OCI-LY1 (cell line): ENCODE measurements at regions not wholly inside any gene's neighbourhood (a gene's known extent, or its start where the extent isn't known, plus 50 kb on each side); places are given as distances from the start of the nearest gene placed in this dataset.
"Not testable (repeated sequence)": the region's sequence is repeated elsewhere in the genome, so short reads cannot be mapped to it uniquely, and the experiment has no call there.

Source experiments
- H2AFZ ChIP-seq: fragments of 200-600 bp; sonication (generic), shearing (Covaris generic); 2 replicates; pipeline ENCODE4 v1.6.0; 2014; ENCODE audit warnings: antibody characterized with exemption, mild to moderate bottlenecking, low read length
- H3F3A ChIP-seq: fragments of 200-600 bp; sonication (generic), shearing (Covaris generic); 2 replicates; pipeline ENCODE4 v1.6.0; 2014; ENCODE audit warnings: mild to moderate bottlenecking, antibody characterized with exemption, low read length, moderate library complexity; ENCODE audit not compliant: insufficient read depth
- H3K27ac ChIP-seq: fragments of 200-600 bp; sonication (generic); 2 replicates; pipeline ENCODE4 v1.5.1; 2014; ENCODE audit warnings: low read length, mixed run types, mild to moderate bottlenecking, low read depth; ENCODE audit not compliant: poor library complexity, severe bottlenecking
- H3K27me3 ChIP-seq: fragments of 200-600 bp; sonication (generic); 2 replicates; pipeline ENCODE4 v1.6.0; 2014; ENCODE audit warnings: antibody characterized with exemption, mild to moderate bottlenecking, low read length, moderate library complexity; ENCODE audit not compliant: insufficient read depth
- H3K36me3 ChIP-seq: fragments of 200-600 bp; sonication (generic); 2 replicates; pipeline ENCODE4 v1.6.1; 2014; ENCODE audit warnings: mild to moderate bottlenecking, antibody characterized with exemption, low read length, moderate library complexity, mixed read lengths; ENCODE audit not compliant: insufficient read depth
- H3K4me1 ChIP-seq: fragments of 200-600 bp; sonication (generic); 2 replicates; pipeline ENCODE4 v1.5.1; 2014; ENCODE audit warnings: mild to moderate bottlenecking, low read length, moderate library complexity; ENCODE audit not compliant: insufficient read depth, severe bottlenecking
- H3K4me2 ChIP-seq: fragments of 200-600 bp; sonication (generic), shearing (Covaris generic); 2 replicates; pipeline ENCODE4 v1.6.1; 2014; ENCODE audit warnings: low read length
- H3K4me3 ChIP-seq: fragments of 200-600 bp; sonication (generic); 2 replicates; pipeline ENCODE4 v1.5.1; 2014; ENCODE audit warnings: low read length, low read depth, mild to moderate bottlenecking, mixed read lengths; ENCODE audit not compliant: poor library complexity, severe bottlenecking
- H3K79me2 ChIP-seq: fragments of 200-600 bp; shearing (Covaris generic); 2 replicates; pipeline ENCODE4 v1.6.1; 2016; ENCODE audit warnings: mixed run types, low read length, mixed read lengths; ENCODE audit not compliant: insufficient read depth
- H3K9ac ChIP-seq: fragments of 200-600 bp; sonication (generic), shearing (Covaris generic); 2 replicates; pipeline ENCODE4 v1.6.1; 2014; ENCODE audit warnings: mild to moderate bottlenecking, low read length, mixed read lengths
- H3K9me2 ChIP-seq: fragments of 200-600 bp; sonication (generic), shearing (Covaris generic); 2 replicates; pipeline ENCODE4 v1.6.1; 2014; ENCODE audit warnings: low read depth, mild to moderate bottlenecking, low read length, mixed read lengths
- H3K9me3 ChIP-seq: fragments of 200-600 bp; shearing (Covaris generic); 2 replicates; pipeline ENCODE4 v1.6.1; 2014; ENCODE audit warnings: low read length, mixed read lengths
- H4K20me1 ChIP-seq: fragments of 200-600 bp; sonication (generic), shearing (Covaris generic); 2 replicates; pipeline ENCODE4 v1.6.0; 2016; ENCODE audit warnings: mild to moderate bottlenecking, low read length; ENCODE audit not compliant: insufficient read depth
- EZH2 ChIP-seq: fragments of 200-600 bp; sonication (generic), shearing (Covaris generic); IDR thresholded peaks from 2 replicates; pipeline ENCODE4 v1.8.0; 2017; ENCODE audit warnings: borderline replicate concordance, mixed run types, mild to moderate bottlenecking, antibody characterized with exemption, low read length, moderate library complexity, mixed read lengths
- TF ChIP-seq, protein P1 (sequence below): fragments of 200-600 bp; sonication (generic), shearing (Covaris generic); IDR thresholded peaks from 2 replicates; pipeline ENCODE4 v1.5.1; 2017; ENCODE audit warnings: mild to moderate bottlenecking, antibody characterized with exemption, low read length, moderate library complexity, mixed read lengths

DNA sequence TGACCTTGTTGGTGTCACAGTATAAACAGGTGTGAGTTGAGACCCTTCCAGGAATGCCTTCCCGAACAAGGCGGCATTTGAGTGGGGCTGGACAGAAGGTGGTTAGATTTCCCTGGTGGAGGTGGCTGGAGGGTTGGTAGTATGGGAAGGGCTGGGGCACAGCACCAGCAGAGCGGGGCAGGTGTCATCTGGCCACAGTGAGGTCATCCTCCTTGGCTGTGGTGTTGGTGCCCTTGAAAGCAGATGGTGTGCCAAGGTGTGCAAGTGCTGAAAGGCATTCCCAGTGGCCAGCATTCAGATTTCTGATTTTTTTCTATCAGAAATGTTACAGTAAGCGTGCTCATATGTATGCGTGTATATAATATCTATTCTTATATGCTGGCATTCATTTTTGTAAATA is 126.6 kb downstream of the LAT start:
- Histone ChIP-seq H3K4me2 (no peak overlapping the region), H3K79me2 (no peaks in the 10 kb centered on the region)
- TF ChIP-seq EZH2, result no peak
- TF ChIP-seq, protein P1, sequence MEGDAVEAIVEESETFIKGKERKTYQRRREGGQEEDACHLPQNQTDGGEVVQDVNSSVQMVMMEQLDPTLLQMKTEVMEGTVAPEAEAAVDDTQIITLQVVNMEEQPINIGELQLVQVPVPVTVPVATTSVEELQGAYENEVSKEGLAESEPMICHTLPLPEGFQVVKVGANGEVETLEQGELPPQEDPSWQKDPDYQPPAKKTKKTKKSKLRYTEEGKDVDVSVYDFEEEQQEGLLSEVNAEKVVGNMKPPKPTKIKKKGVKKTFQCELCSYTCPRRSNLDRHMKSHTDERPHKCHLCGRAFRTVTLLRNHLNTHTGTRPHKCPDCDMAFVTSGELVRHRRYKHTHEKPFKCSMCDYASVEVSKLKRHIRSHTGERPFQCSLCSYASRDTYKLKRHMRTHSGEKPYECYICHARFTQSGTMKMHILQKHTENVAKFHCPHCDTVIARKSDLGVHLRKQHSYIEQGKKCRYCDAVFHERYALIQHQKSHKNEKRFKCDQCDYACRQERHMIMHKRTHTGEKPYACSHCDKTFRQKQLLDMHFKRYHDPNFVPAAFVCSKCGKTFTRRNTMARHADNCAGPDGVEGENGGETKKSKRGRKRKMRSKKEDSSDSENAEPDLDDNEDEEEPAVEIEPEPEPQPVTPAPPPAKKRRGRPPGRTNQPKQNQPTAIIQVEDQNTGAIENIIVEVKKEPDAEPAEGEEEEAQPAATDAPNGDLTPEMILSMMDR, result no peak

DNA sequence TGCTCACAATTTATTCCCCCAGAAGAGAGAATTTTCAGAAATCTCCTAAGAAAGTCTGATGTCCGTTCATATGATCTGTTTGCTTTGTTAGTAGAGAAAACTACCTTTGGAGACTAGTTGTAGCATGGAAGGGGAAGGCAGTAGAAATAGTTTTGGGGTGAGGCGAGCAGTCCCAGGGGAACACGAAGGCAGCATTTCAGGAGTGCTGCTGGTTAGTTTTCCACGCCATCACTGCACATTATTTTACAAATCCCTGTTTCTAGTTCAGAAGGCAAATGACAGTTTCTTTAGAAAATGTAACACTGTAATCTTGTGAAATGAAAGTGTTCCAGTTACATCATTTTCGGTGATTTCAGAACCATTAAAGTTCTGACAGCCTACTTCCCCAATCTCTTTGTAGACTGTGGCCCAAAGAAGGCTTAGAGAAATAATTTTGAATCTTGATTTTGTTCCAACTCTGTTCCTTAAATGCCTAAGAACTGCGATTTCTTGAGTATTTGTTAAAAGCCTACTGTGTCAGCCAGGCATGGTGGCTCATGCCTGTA is 123.8 kb downstream of the LAT start:
- not testable (repeated sequence) for H4K20me1 ChIP-seq, H3K4me2 ChIP-seq, H2AFZ ChIP-seq, H3K4me1 ChIP-seq, H3F3A ChIP-seq, H3K9me2 ChIP-seq, H3K36me3 ChIP-seq, H3K27ac ChIP-seq, H3K9ac ChIP-seq, H3K4me3 ChIP-seq, H3K9me3 ChIP-seq, H3K79me2 ChIP-seq, H3K27me3 ChIP-seq

More for the DNA sequence above, 126.6 kb downstream of the LAT start:
- H3K4me3 ChIP-seq, result no peak overlapping the region
- H3K4me1 ChIP-seq, result peaks cover 8% of the 10 kb centered on the region
- peaks cover 21% of the 10 kb centered on the region for H3K36me3 ChIP-seq
- H3F3A ChIP-seq, result no peaks in the 10 kb centered on the region
- H3K9me2 ChIP-seq, result no peaks in the 10 kb centered on the region
- H2AFZ ChIP-seq, result no peak overlapping the region
- H3K9ac ChIP-seq, result no peak overlapping the region
- H3K27ac ChIP-seq, result no peak overlapping the region
- no peaks in the 10 kb centered on the region for H3K9me3 ChIP-seq
- H3K27me3 ChIP-seq, result no peaks in the 10 kb centered on the region
- no peaks in the 10 kb centered on the region for H4K20me1 ChIP-seq

DNA sequence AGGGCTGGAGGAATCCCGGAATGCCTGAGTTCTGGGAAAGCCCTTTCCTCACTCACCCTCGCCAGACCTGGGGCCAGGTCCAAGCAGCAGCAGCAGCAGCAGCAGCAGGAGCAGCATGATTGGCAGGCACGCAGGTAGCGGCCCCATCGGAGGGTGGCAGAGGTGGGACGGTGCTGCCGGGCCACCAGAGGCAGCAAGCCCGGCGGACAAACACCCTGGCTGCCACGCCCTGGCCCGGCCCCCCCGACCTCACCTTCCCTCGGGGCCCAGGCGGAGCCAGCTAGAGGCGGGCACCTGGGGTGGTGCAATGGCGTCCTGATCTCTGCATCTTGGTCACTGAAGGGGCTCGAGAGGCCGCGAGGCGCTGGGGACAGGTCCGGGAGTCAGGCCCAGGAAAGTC is 122.4 kb downstream of the LAT start:
- Histone ChIP-seq H3K9me2 (no peaks in the 10 kb centered on the region), H3K9me3 (no peaks in the 10 kb centered on the region), H3K27ac (no peak overlapping the region), H3K27me3 (no peaks in the 10 kb centered on the region), H3K4me1 (no peaks in the 10 kb centered on the region), H3K36me3 (peaks cover 4% of the 10 kb centered on the region), H3K9ac (no peak overlapping the region), H4K20me1 (no peaks in the 10 kb centered on the region), H3F3A (no peaks in the 10 kb centered on the region), H2AFZ (no peak overlapping the region), H3K4me3 (no peak overlapping the region), H3K4me2 (no peak overlapping the region), H3K79me2 (no peaks in the 10 kb centered on the region)
- TF ChIP-seq EZH2, result no peak
- TF ChIP-seq, protein P1, result no peak

DNA sequence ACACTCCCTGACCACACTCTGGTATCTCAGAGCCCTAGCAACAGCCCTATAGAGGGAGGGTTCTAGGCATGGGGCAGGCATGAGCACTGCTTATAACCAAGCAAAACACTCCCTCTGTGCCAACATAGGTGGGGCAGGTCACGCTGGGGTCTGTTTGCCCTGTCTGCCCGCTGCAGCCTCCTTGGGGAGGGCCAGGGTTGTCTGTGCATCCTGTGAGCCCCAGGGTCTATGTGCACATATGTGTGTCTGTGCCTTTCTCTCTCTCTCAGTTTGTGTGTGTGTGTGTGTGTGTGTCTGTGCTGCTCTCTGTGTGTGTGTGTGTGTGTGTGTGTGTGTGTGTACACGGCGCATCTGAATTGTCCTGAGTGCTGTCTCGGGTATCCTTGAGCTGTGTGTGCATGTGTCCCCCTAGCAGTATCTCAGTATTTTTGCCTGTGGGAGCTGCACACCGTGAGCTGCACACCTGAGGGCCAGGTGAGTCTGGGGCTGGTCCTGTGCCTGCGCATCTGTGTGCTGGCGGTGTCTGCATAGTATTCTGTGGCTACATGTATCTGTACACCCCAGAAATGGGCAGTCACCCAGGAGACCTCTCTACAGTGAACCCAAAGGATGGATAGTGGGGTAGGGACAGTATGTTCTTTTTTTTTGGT is 121.5 kb downstream of the LAT start:
- H3K79me2 ChIP-seq, H3K9me3 ChIP-seq, H3K4me3 ChIP-seq, H3K4me1 ChIP-seq, H2AFZ ChIP-seq, H3K27me3 ChIP-seq, H3F3A ChIP-seq, H3K27ac ChIP-seq, H3K4me2 ChIP-seq, H3K9me2 ChIP-seq, H3K36me3 ChIP-seq, H3K9ac ChIP-seq, H4K20me1 ChIP-seq: not testable (repeated sequence)

DNA sequence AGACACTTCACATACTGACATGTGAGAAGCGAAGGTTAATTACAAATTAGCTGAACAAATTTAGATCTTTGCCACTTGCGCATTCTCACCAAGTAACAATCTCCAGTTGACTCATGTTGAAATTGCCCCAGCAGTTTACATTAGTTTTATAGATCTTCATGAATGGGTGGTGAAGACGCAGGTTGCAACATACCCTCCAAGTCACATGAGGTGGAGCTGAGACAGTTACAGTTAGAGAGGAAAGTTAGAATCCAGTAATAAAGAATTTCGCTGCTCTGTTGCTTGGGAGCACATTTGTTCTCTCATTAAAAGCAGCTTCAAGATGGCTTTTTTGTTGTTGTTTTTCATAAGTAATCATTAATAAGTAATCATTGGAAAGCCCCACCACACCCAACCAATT is 119.7 kb downstream of the LAT start:
- H3K79me2 ChIP-seq, H3F3A ChIP-seq, H3K27ac ChIP-seq, H3K27me3 ChIP-seq, H3K9me2 ChIP-seq, H3K36me3 ChIP-seq, H3K9ac ChIP-seq, H2AFZ ChIP-seq, H3K4me3 ChIP-seq, H3K4me2 ChIP-seq, H3K9me3 ChIP-seq, H4K20me1 ChIP-seq, H3K4me1 ChIP-seq: not testable (repeated sequence)

DNA sequence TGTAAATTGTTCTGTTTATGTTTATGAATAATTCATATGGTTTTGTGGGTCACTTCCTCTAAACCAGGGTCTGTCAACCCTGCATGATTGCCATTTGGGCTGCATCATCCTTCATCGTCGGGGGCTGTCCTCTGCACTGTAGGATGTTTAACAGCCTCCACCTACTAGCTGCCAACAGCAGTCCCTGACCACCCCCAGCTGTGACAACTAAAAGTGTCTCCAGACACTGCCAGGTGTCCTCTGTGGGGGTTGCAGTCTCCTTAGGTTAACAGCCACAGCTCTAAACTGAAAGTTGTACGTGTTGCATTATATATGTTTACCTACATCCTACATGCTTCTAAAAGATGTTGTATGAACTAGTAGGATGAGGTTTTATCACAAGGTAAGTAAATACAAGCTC is 113.1 kb downstream of the LAT start:
- H3K4me1 ChIP-seq, H3K79me2 ChIP-seq, H4K20me1 ChIP-seq, H3K9me2 ChIP-seq, H3K9me3 ChIP-seq, H3K4me3 ChIP-seq, H3K27me3 ChIP-seq, H3K36me3 ChIP-seq, H2AFZ ChIP-seq, H3K27ac ChIP-seq, H3K4me2 ChIP-seq, H3F3A ChIP-seq, H3K9ac ChIP-seq: not testable (repeated sequence)
